Esophagus squamous epithelium (tissue), 4 donors: ENCODE measurements at regions not wholly inside any gene's neighbourhood (a gene's known extent, or its start where the extent isn't known, plus 50 kb on each side); places are given as distances from the start of the nearest gene placed in this dataset.

Source experiments
- POLR2A ChIP-seq, 4 donors: fragments of 450-650 bp; IDR thresholded peaks; one replicate each; pipeline ENCODE4 v1.6.1; 2017; ENCODE audit warnings: antibody characterized with exemption in 4 of 4, mild to moderate bottlenecking in 4 of 4, moderate library complexity in 3 of 4
- TF ChIP-seq, protein P1 (sequence below), 6 experiments: fragments of 450-650 bp in 4 of 6; fragments of 200-600 bp in 2 of 6; sonication (generic) in 2 of 6; IDR thresholded peaks; one replicate each; pipeline ENCODE4 v1.5.1; 2016 to 2019; ENCODE audit warnings: antibody characterized with exemption in 6 of 6, mild to moderate bottlenecking in 4 of 6, moderate library complexity in 4 of 6

- TF ChIP-seq, protein P1, sequence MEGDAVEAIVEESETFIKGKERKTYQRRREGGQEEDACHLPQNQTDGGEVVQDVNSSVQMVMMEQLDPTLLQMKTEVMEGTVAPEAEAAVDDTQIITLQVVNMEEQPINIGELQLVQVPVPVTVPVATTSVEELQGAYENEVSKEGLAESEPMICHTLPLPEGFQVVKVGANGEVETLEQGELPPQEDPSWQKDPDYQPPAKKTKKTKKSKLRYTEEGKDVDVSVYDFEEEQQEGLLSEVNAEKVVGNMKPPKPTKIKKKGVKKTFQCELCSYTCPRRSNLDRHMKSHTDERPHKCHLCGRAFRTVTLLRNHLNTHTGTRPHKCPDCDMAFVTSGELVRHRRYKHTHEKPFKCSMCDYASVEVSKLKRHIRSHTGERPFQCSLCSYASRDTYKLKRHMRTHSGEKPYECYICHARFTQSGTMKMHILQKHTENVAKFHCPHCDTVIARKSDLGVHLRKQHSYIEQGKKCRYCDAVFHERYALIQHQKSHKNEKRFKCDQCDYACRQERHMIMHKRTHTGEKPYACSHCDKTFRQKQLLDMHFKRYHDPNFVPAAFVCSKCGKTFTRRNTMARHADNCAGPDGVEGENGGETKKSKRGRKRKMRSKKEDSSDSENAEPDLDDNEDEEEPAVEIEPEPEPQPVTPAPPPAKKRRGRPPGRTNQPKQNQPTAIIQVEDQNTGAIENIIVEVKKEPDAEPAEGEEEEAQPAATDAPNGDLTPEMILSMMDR (IDR thresholded peaks at IDR 0.05) = no peak
- TF ChIP-seq POLR2A (IDR thresholded peaks at IDR 0.05) = no peak
These were observed 371.9 kb upstream of the ZMIZ1 start for GRCh38 chr10:78696791-78697395.
